ENCODE measurements at regions not wholly inside any gene's neighbourhood (a gene's known extent, or its start where the extent isn't known, plus 50 kb on each side); places are given as distances from the start of the nearest gene placed in this dataset.

GRCh38 chr21:33140288-33140687 is 70.3 kb downstream of the OLIG1 start:
- TF ChIP-seq POLR2AphosphoS5 (IDR thresholded peaks at IDR 0.05; ENCODE audit: low read depth, low read length) (no peak), POLR2A (IDR thresholded peaks at IDR 0.05; ENCODE audit: low read depth, low read length) (no peak), TAF1 (IDR thresholded peaks at IDR 0.05; ENCODE audit: borderline replicate concordance, low read depth, low read length) (no peak)

Measured in GM12892 (cell line).